ENCODE measurements at regions not wholly inside any gene's neighbourhood (a gene's known extent, or its start where the extent isn't known, plus 50 kb on each side); places are given as distances from the start of the nearest gene placed in this dataset.

DNA sequence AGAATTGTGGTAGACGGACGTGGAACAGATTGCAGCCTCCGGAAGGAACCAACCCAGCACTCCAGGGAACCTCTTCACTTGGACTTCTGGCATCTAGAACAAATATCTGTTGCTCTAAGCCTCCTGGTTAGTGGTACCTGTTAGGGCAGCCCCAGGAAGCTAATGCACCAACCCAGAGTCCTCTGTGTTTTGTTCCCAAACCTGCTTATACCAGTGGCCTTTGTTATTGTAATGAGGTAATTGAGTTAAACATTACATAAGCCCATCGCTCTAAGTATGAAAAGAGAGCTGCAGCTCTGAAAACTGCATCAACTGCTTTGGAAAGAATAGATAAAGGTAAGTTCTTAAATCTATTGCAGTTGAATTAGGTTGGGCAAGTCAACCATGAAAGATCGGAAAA lies 516.7 kb downstream of the NPHP4 start:
- Histone ChIP-seq H3K9me3 (replicated peaks; ENCODE audit: control insufficient read depth, insufficient read depth, low read length) (no peaks in the 10 kb centered on the region), H3K4me3 (no peak overlapping the region), H4K20me1 (ENCODE audit: control insufficient read depth, insufficient read depth) (no peaks in the 10 kb centered on the region), H3K79me2 (ENCODE audit: control insufficient read depth, insufficient read depth, low read length) (no peaks in the 10 kb centered on the region), H3K27ac (ENCODE audit: control insufficient read depth, insufficient read depth) (no peak overlapping the region), H3K9ac (ENCODE audit: control insufficient read depth, insufficient read depth, low read length) (no peak overlapping the region), H3K4me1 (ENCODE audit: control insufficient read depth, insufficient read depth, low read length) (no peaks in the 10 kb centered on the region), H3K27me3 (replicated peaks in 1 of 2; ENCODE audit: control insufficient read depth in 2 of 2, insufficient read depth in 2 of 2, low read length in 1 of 2) (no peaks in the 10 kb centered on the region), H3K36me3 (ENCODE audit: control insufficient read depth in 2 of 2, insufficient read depth in 2 of 2, low read length in 1 of 2) (no peaks in the 10 kb centered on the region), H2AFZ (ENCODE audit: control insufficient read depth, low read depth, low read length) (no peak overlapping the region), H3K4me2 (ENCODE audit: control insufficient read depth, insufficient read depth) (no peak overlapping the region)
- in situ Hi-C loops (cut with MboI) (no loop called here), intact Hi-C loops (cut with micrococcal nuclease; ENCODE audit: unreplicated experiment) (no loop called here)
- DNase-seq (ENCODE audit: low read depth, low spot score): no peak
- no peak for ATAC-seq
- TF ChIP-seq EZH2 (IDR thresholded peaks at IDR 0.05; ENCODE audit: borderline replicate concordance, control insufficient read depth, low read depth, low read length) (no peak), SIN3A (IDR thresholded peaks at IDR 0.05; ENCODE audit: low read depth, low read length) (no peak), SMARCA5 (IDR thresholded peaks at IDR 0.05) (no peak), POLR2A (IDR thresholded peaks at IDR 0.05; ENCODE audit: low read depth, low read length) (no peak), NFYB (IDR thresholded peaks at IDR 0.05; ENCODE audit: insufficient read depth, low read depth, low read length) (no peak), ZNF207 (IDR thresholded peaks at IDR 0.05; ENCODE audit: borderline replicate concordance) (no peak)
- TF ChIP-seq, protein P1, sequence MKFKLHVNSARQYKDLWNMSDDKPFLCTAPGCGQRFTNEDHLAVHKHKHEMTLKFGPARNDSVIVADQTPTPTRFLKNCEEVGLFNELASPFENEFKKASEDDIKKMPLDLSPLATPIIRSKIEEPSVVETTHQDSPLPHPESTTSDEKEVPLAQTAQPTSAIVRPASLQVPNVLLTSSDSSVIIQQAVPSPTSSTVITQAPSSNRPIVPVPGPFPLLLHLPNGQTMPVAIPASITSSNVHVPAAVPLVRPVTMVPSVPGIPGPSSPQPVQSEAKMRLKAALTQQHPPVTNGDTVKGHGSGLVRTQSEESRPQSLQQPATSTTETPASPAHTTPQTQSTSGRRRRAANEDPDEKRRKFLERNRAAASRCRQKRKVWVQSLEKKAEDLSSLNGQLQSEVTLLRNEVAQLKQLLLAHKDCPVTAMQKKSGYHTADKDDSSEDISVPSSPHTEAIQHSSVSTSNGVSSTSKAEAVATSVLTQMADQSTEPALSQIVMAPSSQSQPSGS (IDR thresholded peaks at IDR 0.05; ENCODE audit: low read length): no peak
- TF ChIP-seq, protein P2, sequence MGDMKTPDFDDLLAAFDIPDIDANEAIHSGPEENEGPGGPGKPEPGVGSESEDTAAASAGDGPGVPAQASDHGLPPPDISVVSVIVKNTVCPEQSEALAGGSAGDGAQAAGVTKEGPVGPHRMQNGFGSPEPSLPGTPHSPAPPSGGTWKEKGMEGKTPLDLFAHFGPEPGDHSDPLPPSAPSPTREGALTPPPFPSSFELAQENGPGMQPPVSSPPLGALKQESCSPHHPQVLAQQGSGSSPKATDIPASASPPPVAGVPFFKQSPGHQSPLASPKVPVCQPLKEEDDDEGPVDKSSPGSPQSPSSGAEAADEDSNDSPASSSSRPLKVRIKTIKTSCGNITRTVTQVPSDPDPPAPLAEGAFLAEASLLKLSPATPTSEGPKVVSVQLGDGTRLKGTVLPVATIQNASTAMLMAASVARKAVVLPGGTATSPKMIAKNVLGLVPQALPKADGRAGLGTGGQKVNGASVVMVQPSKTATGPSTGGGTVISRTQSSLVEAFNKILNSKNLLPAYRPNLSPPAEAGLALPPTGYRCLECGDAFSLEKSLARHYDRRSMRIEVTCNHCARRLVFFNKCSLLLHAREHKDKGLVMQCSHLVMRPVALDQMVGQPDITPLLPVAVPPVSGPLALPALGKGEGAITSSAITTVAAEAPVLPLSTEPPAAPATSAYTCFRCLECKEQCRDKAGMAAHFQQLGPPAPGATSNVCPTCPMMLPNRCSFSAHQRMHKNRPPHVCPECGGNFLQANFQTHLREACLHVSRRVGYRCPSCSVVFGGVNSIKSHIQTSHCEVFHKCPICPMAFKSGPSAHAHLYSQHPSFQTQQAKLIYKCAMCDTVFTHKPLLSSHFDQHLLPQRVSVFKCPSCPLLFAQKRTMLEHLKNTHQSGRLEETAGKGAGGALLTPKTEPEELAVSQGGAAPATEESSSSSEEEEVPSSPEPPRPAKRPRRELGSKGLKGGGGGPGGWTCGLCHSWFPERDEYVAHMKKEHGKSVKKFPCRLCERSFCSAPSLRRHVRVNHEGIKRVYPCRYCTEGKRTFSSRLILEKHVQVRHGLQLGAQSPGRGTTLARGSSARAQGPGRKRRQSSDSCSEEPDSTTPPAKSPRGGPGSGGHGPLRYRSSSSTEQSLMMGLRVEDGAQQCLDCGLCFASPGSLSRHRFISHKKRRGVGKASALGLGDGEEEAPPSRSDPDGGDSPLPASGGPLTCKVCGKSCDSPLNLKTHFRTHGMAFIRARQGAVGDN (IDR thresholded peaks at IDR 0.05): no peak
- ChIA-PET SMC1A (ENCODE audit: uncharacterized antibody, unreplicated experiment) (no interaction called here), CTCF (no interaction called here), RAD21 (ENCODE audit: unreplicated experiment) (no interaction called here), POLR2A (no interaction called here)
- no peak for FAIRE-seq
- no TSS peak for BruUV-seq (replicated peaks)
- WGBS (ENCODE audit: insufficient coverage, insufficient replicate concordance, low lambda C conversion rate, missing lambda C conversion rate): 31% methylated on average over 5 of the region's 5 CpGs
